NCI-H524 (cell line): ENCODE measurements at regions not wholly inside any gene's neighbourhood (a gene's known extent, or its start where the extent isn't known, plus 50 kb on each side); places are given as distances from the start of the nearest gene placed in this dataset.

Experiments
- DNase-seq, 2 experiments: peaks; one replicate each; lab custom pipeline; 2025; lab: John Stamatoyannopoulos, UW

GRCh38 chr3:90011996-90012395, 904.6 kb downstream of the EPHA3 start:
- DNase-seq, result no peak

DNA sequence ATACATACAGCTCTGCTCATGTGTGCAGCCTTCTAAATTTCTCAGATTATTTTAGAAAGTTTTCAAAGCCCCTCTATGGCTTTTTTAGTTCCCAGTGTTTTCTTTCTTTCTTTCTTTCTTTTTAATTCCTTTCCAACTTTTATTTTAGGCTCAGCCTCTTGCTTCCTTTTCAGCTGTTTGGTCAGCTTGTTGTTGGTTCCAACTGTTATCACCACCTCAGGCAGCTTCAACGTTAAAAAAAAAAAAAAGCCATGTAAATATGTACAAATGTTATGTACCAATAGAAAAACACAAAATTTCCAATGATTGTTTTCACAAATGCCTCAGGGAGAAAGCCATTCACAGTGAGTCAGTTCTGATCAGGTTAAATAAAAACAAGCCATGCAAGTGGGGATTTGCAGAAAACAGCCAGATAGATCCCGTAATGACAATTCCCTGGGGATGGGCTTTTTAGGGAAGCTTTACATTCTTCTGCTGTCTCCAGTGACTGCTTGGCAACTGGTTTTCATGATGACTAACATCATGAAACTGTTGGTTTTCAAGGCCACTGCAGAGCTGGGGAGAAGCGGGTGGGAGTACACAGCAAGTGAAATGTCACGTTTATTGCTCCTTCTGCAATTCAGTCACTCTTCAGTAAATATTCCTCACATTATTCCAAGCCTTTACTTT, 908.4 kb downstream of the EPHA3 start:
- peak; percentile 19 to 48 for DNase-seq

- DNase-seq, result no peak
Observed at GRCh38 chr3:90016555-90016954, 909.1 kb downstream of the EPHA3 start.

- no peak for DNase-seq
Observed at GRCh38 chr3:90018779-90019178, 911.4 kb downstream of the EPHA3 start.

DNA sequence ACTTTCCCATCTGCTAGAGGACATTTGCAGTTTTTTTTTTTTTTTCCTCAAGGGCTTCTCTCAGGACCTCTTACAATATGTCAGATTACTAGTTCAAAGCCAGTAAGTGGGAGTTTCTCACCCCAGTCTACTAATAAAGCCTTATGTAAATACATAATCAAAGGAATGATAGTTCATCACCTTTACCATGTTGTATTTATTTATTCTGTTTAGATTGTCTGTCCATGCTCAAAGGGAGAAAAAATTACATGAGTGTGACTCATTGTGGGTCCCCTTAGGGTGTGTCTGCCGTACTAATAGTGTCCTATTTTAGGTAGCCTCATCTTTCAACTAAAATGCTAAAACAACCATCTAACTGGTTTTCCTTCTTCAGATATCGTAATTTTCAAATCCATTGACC, 917.6 kb downstream of the EPHA3 start:
- DNase-seq, result no peak

DNA sequence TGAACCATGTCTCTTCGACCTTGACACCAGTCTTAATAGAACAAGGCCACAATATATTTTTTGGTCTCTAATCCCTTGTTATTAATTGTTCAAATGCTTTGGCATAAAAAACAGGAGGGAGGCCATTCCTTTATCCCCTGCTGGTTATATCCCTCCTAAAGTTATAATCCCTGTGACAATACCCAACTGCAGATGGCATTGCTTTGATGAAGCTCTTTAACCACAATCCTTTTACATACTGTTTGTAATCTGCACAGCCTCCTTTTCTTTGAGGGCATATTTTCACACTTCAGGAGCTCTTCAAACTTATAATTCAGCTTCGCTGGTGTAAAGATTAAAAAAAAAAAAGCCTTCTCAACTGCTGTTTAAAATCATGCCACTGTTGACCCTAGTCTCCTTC, 919.0 kb downstream of the EPHA3 start:
- DNase-seq, result peak; percentile 67 to 92

DNA sequence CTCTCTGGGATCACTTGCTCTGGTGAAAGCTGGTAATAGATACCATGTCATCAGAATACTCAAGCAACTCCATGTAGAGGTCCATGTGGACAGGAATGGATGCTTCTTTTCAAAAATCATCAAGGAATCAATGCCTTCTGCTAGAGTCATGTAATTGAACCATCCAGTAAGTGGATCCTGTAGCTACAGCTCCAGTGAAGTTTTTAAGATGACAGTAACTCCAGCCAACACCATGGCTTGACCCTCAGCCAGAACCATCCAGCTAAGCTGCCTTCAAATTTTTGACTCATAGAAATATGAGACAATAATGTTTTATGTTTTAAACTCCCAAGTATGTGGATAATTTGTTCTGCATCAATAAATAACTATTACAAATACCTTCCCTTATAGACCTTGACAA, 923.7 kb downstream of the EPHA3 start:
- DNase-seq, result no peak

GRCh38 chr3:90032980-90033641, 925.7 kb downstream of the EPHA3 start:
- DNase-seq, result peak in 1 of 2 experiments; percentile 14

DNA sequence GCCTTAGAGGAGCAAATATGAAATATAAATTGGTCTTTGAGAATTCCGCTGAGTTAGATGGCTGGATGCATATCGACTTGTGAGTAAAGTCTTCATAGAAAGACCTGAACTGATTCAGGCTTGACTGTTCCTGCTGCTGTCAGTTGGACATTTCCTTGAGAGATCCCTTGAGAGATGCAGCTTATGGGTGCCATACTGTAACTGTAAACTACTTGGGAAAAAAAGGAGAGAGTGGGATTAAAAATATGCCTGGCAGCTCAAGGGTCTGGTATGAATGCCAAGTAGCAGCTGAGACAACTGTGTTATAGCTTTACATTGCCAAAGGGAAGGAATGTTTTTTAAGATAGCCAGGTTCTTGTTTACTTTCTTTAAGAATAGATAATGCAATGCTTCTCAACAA, 926.6 kb downstream of the EPHA3 start:
- DNase-seq, result peak; percentile 25 to 87

GRCh38 chr3:90035643-90036042, 928.2 kb downstream of the EPHA3 start:
- DNase-seq, result peak in 1 of 2 experiments; percentile 38

GRCh38 chr3:90036939-90037469, 929.6 kb downstream of the EPHA3 start:
- no peak for DNase-seq

- DNase-seq, result no peak
Observed at GRCh38 chr3:90039994-90040393, 932.6 kb downstream of the EPHA3 start.

DNA sequence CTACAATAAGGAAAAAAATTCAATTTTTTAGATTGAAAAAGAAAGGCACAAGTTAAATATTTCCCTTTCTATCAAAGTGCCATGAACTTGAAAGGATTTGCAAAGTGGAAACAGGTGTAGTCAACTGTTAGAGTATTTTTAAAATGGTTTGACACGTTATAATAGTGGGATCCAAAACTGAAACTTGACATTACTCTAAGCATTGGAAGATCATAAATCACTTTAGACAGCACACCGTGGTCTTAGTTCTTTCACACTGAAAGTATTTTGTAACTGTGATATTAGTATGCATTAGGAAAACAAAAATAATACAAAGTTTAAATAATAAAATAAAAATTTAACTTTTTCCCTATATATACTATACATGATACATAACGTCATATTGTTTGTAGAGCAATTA, 933.1 kb downstream of the EPHA3 start:
- DNase-seq, result no peak

GRCh38 chr3:90041995-90042394, 934.6 kb downstream of the EPHA3 start:
- no peak for DNase-seq

- DNase-seq, result no peak
Observed at GRCh38 chr3:90043287-90043686, 935.9 kb downstream of the EPHA3 start.

DNA sequence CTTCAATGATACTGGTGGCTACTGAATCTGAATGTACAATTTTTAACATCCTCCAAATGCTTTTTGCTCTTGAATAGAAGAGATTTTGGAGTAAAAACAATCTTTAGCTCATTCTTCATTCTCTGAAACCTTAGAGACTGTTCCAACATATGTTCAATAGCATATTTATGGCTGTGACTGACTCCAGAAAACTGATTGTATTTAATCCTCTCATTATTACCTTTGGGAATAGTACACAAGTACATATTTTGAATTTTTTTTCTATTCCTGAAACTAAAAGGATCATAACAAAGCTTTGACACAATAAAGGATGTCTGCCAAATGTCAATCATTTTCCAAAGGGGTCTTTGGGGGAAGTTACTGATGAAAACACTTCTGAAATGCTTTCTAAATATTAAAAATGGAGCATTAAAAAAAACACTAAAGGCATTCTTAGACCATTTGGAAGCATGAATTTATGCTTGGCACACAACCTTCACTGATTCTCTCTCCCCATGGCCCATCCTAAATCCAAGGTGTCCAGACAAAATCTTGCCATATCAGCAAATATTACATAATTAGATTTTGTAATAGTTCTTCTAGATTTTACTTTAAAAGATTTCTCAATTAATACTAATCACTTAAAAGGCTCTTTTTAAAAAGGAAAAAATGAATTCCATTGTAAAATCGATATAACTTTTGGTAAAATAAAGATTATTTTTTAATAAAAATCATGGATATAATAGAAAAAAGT, 936.8 kb downstream of the EPHA3 start:
- DNase-seq, result no peak

DNA sequence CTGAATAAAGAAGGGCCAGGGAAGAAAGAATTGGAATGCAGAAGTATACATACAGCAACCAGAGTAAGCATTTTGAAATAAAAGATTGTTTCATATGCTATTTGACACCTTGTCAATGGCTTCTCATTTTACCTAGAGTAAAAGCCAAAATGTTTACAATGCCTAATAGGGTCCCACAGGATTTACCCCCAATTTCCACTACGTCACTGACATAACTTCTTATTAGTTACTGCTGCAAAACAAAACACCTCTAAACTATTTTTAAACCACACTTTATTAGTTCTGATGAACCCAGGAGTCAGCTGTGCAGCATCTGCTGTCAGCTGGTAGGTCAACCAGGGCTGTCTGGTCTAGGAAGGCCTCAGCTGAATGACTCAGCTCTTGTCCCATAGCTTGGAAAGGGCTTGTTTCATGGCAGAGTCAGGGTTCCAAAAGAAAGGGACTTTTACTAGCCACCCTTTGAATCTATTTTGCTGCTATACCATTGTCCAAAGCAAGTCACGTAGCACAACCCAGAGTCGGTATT, 945.1 kb downstream of the EPHA3 start:
- no peak for DNase-seq

DNA sequence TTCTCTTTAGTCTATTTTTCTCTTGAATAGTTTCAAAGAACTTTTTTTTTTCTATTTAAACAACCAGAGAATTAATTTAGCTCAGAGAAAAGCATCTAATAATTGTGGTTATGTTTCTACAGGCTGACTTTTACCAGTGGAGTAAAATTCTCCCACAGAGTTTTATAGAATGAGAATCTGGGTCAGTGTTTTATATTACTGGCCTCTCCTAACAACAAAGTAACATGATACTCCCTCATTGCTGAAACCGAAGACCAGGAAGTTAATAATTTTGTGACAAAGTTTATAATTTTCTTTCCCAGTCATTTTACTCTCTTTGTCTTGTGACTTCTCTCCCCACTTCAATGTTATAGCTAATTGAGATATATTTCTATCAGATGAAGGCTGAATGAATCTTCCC, 946.9 kb downstream of the EPHA3 start:
- no peak for DNase-seq

- no peak for DNase-seq
Observed at GRCh38 chr3:90055666-90056065, 948.2 kb downstream of the EPHA3 start.

DNA sequence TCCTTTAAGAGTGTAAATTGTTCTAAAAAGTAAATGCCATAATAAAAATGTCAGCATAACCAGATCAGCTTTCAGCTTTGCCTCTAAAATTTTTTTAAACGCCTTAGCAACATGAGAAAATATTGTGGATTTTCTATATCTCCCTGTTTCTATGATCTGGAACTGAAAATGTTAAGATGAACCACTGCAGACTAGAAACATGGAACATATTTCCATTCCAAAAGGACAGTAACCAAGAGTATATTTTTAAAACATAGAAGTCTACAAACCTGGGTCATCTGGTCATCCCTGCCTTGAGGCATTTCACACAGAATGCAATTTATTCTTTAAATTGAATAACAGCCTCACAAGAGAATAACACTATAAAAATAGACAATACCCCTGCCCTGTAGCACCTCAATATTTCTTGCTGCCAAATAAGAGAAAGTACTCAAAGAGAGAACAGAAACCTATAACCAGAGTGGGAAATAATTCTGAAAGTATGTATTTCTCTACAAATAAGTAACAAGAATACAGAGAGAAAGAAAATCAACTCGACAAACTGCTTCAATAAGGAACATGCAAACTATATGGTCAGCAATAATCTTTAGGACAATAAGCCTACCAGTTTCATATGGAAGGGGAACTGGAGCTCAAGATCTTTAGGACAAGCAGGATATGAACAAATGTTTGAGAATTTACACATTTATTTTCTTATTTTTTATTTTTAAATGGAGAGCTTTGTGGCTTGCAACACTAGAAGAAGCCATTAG, 949.0 kb downstream of the EPHA3 start:
- no peak for DNase-seq

DNA sequence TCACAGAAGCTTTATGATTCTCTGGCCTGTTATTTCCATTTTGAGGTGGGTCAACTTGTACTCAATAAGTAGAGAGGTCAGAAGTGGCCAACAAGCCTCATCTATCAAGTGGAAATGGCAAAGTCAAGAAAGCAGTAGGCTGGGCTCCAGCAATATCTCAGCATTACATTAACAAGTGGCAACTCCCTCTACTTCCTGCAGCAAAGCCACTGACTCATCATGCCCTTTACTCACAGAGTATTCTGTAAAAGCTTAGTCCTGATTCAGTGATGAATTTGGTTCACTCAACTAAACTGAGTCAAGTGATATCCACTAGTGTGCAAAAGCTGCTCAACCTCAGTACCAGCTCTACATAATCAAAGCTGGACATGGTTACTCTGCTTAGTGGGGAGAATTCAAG, 954.6 kb downstream of the EPHA3 start:
- no peak for DNase-seq

GRCh38 chr3:90062631-90063200, 955.3 kb downstream of the EPHA3 start:
- DNase-seq, result no peak
